Stimulated activated CD8-positive, alpha-beta memory T cell treated with anti-CD3 and anti-CD28 coated beads, Interleukin-12 subunit alpha, Interleukin-12 subunit beta, amount 100 ng/mL, for 1 hour (primary cell): ENCODE measurements at regions not wholly inside any gene's neighbourhood (a gene's known extent, or its start where the extent isn't known, plus 50 kb on each side); places are given as distances from the start of the nearest gene placed in this dataset.

Source experiments
- DNase-seq: peaks from one replicate; pipeline ENCODE4 v3.0.0-alpha.2; 2020; ENCODE audit warnings: low read depth

DNA sequence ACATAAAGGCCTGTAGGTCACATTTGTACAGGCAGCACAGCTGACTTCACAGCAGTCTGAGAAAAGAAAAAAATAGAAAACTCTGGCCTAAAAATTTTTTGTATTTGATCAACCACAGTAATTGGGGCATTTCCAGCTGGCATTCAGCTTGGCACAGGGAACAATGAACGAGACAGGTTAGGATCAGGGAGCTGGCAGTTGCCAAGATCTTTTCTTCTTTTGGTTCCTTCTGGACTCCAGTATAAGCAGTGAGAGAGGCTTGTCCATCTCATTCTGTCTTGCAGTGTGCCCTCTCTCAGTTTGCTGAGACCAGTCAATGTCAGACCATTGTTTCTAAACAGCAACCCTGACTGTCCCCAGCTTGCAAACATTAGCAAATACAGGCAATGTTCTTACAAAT, 601.1 kb downstream of the TLR4 start:
- DNase-seq, result no peak

DNA sequence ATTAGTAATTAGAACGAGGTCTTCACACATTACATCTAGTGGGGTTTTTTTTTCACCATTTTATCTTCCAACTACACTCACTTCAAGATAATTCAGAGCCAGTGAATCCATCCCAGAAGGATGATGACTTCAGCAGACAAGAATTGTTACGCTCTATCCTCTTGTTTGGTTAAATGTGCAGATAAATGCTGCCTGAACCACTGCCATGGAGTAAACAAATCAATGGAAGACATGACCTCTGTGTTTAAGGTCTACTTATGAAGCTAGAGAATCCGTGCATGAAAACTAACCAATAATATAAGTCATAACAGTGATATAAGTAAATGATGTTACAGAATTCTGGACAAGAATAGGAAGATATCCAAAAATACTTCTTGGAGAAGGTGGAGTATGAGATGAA, 602.6 kb downstream of the TLR4 start:
- DNase-seq, result no peak

DNA sequence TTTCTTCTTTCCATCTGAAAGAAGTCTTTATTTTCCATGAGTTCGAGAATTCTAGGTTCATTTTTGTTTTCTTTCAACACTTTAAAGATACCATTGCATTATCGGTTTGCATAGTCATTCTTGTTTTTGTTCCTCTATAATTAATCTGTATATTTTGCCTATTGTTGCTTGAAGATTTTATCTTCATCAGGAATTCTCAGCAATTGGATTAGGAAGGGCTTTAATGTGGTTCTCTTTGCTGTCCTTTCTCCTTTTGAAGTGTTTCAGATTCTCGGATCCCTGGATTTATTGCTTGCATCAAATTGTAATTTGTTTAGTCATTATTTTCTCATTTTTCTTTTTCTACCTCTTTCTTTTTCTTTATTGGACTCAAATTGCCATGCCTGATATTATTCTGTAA, 609.8 kb downstream of the TLR4 start:
- no peak for DNase-seq

DNA sequence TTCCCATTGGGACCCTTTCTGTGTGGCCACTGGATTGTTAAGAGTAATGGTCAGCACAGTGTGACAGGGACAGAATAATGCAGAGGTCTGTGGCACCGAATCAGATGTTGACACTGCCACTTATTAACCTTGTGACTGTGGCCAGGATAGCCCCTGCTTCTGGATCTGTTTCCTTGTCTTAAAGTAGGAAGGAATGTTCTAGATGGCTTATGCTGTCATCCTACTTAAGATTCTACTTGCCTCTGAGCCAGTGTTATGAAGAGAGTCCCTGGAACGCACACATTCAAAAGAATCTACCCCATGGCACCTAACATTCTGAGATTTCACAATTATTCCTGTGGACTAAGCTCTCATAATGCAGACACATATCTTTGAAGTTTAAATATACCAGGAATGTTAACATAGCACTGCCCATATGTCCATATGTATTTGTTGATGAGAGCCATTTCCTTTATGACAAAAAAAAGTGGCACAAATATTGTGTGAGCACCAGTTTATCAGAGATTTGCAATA, 612.7 kb downstream of the TLR4 start:
- DNase-seq, result no peak

DNA sequence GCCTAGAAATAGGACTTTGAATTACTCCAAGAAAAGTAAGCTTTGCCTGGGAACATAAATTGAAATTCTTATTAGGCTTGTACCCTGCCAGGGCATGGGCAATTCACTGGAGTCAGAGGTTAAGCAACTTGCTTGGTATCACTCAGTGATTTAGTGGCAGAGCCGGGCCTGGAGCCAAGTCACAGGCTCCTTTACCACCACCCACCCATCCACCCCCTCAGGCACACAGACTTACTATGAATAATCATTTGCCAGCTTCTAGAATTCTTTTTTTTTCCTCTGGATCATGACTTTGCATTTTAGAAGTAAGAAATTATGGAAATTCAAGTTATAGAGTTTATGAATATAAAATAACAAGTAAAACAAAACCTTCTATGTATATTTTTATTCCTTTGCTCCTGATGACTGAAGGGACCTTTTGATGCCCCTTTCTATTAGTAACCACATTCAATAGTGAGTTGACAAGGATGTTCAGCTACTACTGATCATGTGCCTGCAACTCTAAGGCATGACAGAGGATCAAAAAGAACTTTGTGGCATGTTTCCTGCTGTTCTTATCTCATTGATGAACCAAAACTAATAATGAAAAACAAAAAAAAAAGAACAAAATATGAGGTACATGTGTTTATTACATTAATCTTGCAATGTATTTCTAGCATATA, 614.7 kb downstream of the TLR4 start:
- no peak for DNase-seq

DNA sequence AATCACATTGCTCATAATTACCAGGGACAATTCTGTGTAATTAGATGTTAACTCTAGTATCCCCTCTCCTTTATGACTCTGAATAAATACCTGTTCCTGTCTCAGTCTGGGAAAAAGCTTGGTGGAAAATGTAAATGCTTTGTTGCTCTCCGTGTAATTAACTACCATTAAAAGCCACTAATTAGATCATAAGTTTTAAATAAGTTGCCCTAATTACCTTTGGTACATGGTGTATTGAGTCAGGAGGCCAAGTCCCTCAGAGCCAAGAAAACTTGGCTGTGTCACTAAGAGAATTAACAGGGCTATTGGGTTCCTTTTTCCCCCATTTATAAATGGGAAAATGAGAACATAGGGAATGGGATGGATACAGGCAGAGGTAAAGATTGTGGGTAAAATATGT, 617.6 kb downstream of the TLR4 start:
- no peak for DNase-seq

DNA sequence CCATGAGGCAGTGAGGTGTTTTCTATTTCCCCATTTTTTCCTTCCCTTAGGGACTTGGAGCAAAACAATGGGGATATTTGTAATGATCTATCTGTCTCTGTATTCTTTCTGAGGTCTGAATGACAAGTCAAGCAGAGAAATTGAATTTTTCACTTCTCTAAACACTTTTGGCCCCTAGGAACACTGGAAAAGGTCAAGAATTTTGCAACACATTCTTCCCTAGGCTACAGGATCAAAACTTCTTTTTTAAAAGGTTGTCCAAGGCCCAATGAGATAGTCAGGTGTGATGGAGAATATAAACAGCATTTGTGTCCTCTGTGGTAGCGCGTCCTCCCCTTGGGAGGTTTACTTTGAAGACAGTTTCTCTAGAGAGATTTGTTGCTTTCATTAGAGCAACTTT, 620.5 kb downstream of the TLR4 start:
- DNase-seq, result no peak

DNA sequence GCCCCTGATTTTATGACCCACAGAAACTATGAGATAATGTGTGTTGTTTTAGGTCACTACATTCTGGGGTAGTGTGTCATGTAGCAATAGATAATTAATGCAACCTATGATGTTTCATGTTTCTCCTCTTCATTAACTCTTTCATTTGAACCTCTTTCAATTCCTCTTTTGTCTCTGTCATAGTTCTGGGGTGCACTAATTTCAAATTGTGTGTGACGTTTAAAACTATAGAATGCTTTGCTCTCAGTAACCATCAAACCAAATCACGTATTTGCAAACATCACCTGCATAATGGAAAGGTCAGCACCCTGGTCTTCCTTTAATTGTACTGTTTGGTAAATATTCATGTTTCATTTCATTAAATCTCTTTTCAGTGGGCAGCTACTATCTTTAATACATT, 621.6 kb downstream of the TLR4 start:
- no peak for DNase-seq

DNA sequence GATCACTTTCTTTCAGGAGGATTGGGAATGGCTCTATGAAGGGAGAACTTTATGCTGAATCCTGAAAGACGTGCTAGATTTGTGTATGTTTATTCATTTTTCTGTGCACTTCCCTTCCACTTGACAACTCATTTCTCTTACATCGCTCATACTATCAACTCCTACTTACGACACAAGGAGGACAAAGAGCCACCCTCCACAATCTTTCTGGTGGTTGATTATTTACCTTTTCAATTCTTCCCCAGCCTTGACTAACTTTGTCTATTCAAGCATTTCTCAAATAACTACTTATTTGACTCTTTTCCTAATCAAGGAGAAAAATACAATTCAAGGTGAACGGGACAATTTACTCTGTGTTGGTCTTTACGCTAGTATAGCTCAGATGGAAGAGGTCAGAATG, 622.1 kb downstream of the TLR4 start:
- no peak for DNase-seq

DNA sequence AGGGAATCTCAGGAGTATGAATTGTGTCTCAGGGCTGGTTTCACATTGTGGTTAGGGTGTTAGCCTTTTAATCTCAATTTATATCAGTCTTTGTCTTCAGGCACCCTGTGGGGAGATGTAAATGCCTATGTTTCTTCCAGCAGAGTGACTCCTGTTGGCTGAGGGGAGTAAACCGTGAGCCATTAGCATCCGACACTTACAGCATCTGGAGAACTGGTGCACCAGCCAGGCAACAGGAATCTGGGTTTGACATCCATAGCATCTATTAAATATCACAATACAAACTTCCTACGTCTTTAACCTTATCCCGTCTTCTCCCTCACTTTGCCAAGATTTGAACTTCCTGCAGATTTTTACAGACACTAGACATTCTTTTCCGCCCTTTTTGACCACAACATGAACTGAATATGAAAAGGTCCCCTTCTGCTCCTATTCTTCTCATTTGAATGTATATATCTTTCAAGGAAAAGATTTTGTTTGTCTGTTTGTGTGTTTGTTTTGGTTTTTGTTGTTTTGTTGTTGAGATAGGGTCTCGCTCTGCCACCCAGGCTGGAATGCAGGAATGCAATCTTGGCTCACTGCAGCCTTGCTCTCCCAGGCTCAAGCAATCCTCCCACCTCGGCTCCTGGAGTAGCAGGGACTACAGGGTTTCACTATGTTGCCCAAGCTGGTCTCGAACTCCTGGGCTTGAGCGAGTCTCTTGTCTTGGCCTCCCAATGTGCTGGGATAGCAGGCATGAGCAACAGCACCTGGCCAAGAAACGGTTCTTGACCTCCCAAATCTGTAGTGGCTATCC, 626.2 kb downstream of the TLR4 start:
- no peak for DNase-seq

DNA sequence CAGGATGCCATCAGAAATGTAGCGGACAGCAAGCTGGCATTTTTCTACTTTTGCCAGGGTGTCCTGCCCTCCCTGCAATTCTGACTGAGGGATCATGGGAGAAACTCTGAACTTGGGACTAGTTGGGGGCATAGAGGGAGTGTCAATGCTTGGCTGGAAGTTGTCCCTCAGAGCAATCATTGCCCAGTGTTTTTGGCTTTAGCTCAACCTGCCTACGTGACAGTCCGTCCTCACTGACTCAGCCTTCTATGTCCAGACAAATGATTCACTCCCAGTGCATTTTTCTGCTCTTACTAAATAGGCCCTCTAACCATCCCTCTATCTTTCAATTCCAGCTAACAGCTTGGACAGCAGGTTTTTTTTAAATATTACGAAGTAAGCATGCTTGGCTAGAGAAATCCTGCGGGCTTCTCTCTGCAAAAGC, 627.4 kb downstream of the TLR4 start:
- no peak for DNase-seq

DNA sequence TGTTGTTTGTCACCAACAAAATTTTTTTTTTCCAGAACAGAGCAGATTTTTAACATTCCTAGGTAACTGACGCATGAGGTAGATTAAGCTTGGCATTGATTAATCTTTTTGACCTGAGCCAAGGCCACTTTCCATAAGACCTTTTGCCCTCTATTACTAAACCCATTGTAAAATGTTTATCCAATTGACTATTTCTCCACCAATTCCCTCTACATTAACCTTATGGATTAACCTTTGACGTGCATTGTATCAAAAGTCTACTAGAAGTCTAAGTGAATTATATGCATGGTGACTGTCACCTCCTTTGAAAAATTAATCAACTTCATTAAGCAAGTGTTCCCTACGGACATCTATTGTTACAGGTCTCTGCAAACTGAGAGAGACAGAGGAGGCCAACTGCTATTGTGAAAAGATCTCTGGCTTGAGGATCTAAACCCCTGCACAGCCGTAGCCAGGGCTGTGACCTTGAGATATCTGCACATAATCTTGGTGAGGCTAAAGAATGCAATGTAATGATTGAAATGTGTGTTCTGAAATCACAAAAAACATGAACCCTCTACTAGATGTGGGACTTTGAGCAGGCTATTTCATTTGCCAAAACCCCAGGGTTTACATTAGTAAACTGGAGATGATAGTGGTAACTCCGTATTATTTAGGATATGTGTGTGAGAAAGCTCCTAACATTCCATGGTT, 632.2 kb downstream of the TLR4 start:
- no peak for DNase-seq

DNA sequence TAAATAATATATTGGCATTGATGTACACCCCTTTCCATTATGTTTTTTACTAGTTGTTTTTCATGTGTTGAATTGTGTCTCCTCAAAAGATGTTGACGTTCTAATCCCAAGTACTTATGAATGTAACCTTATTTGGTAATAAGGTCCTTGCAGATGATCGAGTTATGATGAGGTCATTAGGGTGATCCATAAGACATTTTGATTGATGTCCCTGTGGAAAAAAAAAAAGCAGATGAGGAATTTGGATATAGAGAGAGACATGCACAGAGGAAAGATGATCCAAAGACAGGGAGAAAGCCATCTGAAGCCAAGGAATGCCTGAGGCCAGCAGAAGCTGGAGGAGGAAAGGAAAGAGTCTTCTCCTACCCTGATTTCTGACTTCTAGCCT, 632.7 kb downstream of the TLR4 start:
- DNase-seq, result no peak

DNA sequence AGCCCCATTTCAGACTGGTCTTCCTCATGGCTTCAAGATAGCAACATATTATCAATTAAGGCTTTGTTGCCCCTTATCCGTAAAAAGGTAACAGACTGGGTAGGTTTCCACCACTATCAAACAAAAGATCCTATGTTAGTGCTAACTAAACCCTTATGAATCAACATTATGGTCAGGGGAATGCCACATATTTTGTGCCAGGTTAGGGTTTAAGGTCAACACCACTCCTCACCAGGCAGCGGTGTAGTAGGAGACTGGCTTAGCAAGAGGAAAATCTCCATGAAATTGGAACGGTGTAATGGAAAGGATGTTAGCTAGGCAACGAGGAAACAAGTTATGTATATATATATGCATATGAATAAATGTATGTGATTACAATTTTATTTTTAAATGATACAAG, 655.8 kb downstream of the TLR4 start:
- no peak for DNase-seq

DNA sequence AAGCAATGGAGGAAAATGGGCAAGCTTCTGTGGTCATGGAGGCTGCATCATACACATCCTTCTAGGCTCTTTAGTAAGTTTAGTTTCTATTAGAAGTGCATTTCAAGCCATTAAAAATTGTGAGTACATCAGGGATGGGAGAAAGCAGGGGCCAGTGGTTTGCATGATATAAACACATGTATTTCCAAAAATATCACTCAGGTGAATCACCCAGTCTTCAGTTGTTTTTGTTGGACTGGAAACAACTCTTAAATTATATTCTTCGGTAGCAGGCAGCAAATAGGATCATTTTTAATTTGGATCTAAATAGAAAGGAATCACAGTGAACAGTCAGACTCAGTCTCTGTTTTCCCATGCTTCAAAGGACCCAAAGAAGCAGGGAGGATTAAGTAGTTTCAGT, 657.9 kb downstream of the TLR4 start:
- no peak for DNase-seq

DNA sequence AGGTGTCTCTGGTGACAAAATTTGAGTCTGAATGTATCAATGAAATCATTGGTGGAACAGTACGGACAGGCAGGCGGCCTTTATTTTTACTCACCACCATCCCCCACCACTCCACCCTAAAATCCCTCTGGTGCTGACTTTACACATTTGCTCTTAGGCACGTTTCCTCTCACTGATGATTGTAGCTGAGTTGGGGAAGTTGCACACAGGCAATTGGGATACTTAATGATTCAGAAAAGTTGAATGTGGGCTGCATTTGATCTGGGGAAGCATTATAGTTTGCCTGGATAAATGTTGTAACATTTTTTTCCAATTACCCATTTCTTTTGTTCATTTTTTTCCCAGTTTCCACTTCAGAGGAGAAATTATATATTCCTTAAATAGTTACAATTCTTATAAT, 658.4 kb downstream of the TLR4 start:
- DNase-seq, result no peak

DNA sequence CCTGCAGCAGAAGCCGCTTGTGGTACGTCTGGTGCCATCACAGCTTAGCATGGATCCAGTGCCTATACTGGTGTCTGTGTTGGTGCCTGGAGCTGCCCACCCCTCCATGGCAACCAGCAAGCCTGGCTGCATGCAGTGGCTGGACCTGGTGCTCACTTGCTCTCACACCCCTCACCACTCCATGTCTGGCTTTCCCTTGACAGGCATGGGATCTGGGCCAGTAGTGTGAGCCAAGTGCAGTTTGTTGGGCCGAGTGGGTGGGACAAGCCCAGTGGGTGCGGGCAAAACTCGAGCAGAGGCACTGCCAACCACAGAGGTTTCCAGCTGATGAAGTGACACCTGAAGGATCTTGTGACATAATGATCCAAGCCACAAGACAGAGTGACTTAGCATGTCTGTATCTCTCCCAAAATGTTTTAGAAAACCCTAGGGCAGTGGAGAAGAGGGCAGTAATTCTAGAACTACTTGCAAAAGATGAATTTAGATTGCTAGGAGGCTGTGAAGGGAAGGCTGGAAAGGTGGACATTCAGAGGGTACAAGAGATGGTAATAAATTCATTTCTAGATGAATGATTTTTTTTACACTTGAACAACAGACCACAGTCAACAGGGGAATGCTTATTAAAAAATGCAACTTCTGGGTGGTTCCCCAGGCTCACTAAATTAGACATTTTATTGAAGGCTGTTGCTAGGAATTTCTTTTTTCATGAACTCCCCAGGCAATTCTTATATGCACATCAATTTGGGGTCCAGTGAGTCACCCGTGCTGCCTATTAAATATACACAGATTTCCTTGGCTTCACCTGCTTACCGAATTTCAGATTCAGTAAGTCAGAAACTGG, 660.3 kb downstream of the TLR4 start:
- no peak for DNase-seq

DNA sequence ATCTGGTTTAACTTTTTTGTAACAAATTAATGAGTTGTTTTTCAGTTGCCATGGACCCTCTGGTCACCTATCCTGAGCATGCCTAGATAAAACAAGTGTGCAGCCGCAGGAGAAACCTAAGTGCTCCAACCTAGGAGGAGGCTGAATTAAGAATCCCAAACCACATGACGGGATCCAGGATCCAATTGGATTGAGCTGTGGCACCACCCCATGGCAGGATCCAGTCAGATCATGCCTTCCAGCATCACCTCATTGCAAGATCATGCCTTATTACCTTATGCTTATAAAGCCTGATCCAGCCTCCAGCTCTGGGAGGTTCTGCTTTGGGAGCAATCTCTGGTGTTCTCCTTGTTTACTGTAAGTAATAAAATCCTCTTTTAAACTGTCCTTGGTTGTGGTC, 662.0 kb downstream of the TLR4 start:
- no peak for DNase-seq

DNA sequence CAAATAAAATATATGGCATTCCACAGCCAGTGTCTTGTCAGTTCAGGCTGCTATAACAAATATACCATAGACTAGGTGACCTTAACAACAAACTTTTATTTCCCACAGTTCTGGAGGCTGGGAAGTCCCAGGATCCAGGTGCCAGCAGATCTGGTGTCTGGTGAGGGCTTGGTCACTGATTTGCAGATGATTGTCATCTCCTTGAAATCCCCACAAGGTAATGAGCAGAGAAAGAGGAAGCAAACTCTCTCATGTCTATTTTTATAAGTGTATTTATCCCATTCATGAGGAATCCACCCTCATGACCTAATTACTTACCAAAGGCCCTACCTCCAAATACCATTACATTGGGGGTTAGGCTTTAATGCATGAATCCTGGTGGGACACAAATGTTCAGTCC, 663.2 kb downstream of the TLR4 start:
- DNase-seq, result no peak

DNA sequence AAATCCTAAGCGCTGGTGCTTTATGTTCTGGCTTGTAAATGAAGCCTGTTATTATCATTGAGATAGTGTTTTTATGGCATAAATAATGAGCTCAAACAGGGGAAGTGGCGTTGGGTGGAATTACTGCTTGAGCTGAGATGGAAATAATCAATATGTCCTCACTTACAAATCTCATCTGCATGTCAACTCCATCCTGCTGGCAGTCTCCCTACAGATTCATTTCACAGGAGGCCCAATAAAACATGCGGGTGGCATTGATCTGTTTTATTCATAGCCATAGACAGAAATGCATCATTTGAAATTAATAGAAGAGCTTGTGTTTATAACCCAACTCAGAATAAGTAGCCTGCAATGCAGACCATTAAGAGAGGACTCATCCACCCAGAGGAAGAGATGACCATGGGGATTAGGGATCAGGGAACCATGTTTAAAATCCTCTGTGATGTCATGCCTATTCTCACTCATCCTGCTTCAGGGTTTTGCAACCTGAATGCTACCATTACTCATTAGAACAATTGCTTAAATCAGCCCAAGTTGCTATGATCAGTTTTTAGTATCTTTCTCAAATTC, 680.4 kb downstream of the TLR4 start:
- no peak for DNase-seq

DNA sequence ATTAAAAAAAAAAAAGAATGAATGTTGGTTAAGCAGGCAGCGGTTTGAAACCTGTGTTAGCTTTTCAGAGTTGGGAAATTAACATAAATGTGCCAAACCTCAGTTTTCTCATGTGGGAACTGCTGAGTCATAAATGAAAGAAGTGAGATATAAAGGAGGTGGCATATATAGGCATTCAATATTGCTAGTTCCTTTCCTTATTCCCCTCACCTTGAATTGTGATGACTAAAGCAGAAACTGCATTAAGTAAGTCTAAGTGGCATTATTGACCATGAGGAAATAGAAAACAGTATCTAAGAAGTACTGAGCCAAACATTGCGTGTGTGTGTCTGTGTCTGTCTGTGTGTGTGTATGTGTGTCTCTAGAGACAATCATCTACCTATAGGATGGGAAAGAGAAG, 691.2 kb downstream of the TLR4 start:
- DNase-seq, result no peak

DNA sequence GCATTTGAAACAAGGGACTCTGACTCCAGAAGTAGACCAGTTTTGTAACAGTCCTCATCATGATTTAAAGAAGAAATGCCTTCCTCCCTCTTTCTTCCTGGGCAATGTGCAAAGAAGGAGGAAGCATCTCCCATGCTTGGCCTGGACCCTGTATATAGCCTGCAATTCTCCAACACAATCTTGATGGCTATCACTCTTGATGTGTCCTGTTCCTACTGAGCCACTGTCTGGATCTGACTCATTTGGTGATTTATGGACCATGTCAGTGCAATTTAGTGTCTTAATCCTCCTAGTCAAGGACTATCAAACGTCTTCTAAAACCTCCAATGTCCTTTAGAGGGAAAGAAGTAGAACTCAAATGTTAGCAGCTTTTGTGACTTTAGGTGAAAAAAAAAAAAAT, 697.3 kb downstream of the TLR4 start:
- no peak for DNase-seq
